Muscle layer of colon (tissue), 2 donors: ENCODE measurements at regions not wholly inside any gene's neighbourhood (a gene's known extent, or its start where the extent isn't known, plus 50 kb on each side); places are given as distances from the start of the nearest gene placed in this dataset.

Experiments used
- H3K27ac ChIP-seq: one replicate; pipeline ENCODE4 v1.7.0; 2013; ENCODE audit warnings: low read depth, mild to moderate bottlenecking, low read length, moderate library complexity
- H3K27me3 ChIP-seq, 2 donors: one replicate each; pipeline ENCODE4 v1.7.0; 2013; ENCODE audit warnings: low read length in 2 of 2, mild to moderate bottlenecking in 2 of 2; ENCODE audit not compliant: insufficient read depth in 2 of 2, control insufficient read depth in 1 of 2
- H3K36me3 ChIP-seq: one replicate; pipeline ENCODE4 v1.7.0; 2013; ENCODE audit warnings: mild to moderate bottlenecking, low read length; ENCODE audit not compliant: insufficient read depth
- H3K4me1 ChIP-seq: one replicate; pipeline ENCODE4 v1.7.0; 2013; ENCODE audit warnings: mild to moderate bottlenecking, low read length; ENCODE audit not compliant: insufficient read depth
- H3K4me3 ChIP-seq, 2 donors: one replicate each; pipeline ENCODE4 v1.7.0; 2013; ENCODE audit warnings: low read length in 2 of 2, low read depth in 1 of 2, mild to moderate bottlenecking in 1 of 2, moderate library complexity in 1 of 2
- H3K9ac ChIP-seq: one replicate; pipeline ENCODE4 v1.7.0; 2013; ENCODE audit warnings: low read length
- H3K9me3 ChIP-seq: one replicate; pipeline ENCODE4 v1.7.0; 2013; ENCODE audit warnings: mild to moderate bottlenecking, low read length
- donor health status: abdominal sarcoma.
- donor health status: Adenocarcinoma of cecum.

- H3K9ac ChIP-seq, result no peak overlapping the region
- H3K9me3 ChIP-seq, result no peaks in the 10 kb centered on the region
- H3K4me1 ChIP-seq, result no peaks in the 10 kb centered on the region
- no peak overlapping the region for H3K27ac ChIP-seq
- no peaks in the 10 kb centered on the region for H3K36me3 ChIP-seq
- no peak overlapping the region for H3K4me3 ChIP-seq
- no peaks in the 10 kb centered on the region for H3K27me3 ChIP-seq
Measured at GRCh38 chr18:39037925-39038324, 1472.3 kb upstream of the CELF4 start.

- Histone ChIP-seq H3K36me3 (no peaks in the 10 kb centered on the region), H3K9me3 (no peaks in the 10 kb centered on the region), H3K4me3 (no peak overlapping the region), H3K27ac (no peak overlapping the region), H3K4me1 (no peaks in the 10 kb centered on the region), H3K27me3 (no peaks in the 10 kb centered on the region), H3K9ac (no peak overlapping the region)
Measured at GRCh38 chr18:39033312-39033711, 1467.7 kb upstream of the CELF4 start.

- no peak overlapping the region for H3K9ac ChIP-seq
- no peaks in the 10 kb centered on the region for H3K9me3 ChIP-seq
- no peak overlapping the region for H3K4me3 ChIP-seq
- no peaks in the 10 kb centered on the region for H3K36me3 ChIP-seq
- H3K27ac ChIP-seq, result no peak overlapping the region
- H3K4me1 ChIP-seq, result no peaks in the 10 kb centered on the region
- H3K27me3 ChIP-seq, result no peaks in the 10 kb centered on the region
Measured at GRCh38 chr18:39031647-39032046, 1466.0 kb upstream of the CELF4 start.

GRCh38 chr18:39030124-39030655 is 1464.6 kb upstream of the CELF4 start:
- H3K4me3 ChIP-seq, result no peak overlapping the region
- no peaks in the 10 kb centered on the region for H3K9me3 ChIP-seq
- no peaks in the 10 kb centered on the region for H3K36me3 ChIP-seq
- H3K4me1 ChIP-seq, result no peaks in the 10 kb centered on the region
- H3K27me3 ChIP-seq, result no peaks in the 10 kb centered on the region
- H3K27ac ChIP-seq, result no peak overlapping the region
- H3K9ac ChIP-seq, result no peak overlapping the region

- H3K27ac ChIP-seq, result no peak overlapping the region
- no peaks in the 10 kb centered on the region for H3K4me1 ChIP-seq
- H3K9me3 ChIP-seq, result no peaks in the 10 kb centered on the region
- no peaks in the 10 kb centered on the region for H3K36me3 ChIP-seq
- H3K4me3 ChIP-seq, result no peak overlapping the region
- H3K27me3 ChIP-seq, result no peaks in the 10 kb centered on the region
- H3K9ac ChIP-seq, result no peak overlapping the region
Measured at GRCh38 chr18:39025531-39025930, 1459.9 kb upstream of the CELF4 start.

GRCh38 chr18:39019989-39020388 is 1454.4 kb upstream of the CELF4 start:
- Histone ChIP-seq H3K27me3 (no peaks in the 10 kb centered on the region), H3K4me3 (no peak overlapping the region), H3K4me1 (no peaks in the 10 kb centered on the region), H3K36me3 (no peaks in the 10 kb centered on the region), H3K9ac (no peak overlapping the region), H3K9me3 (no peaks in the 10 kb centered on the region), H3K27ac (no peak overlapping the region)

GRCh38 chr18:39007031-39007902 is 1441.7 kb upstream of the CELF4 start:
- H3K9ac ChIP-seq, result no peak overlapping the region
- no peaks in the 10 kb centered on the region for H3K9me3 ChIP-seq

GRCh38 chr18:38996056-38996455 is 1430.5 kb upstream of the CELF4 start:
- Histone ChIP-seq H3K27ac (no peak overlapping the region), H3K4me1 (no peaks in the 10 kb centered on the region), H3K9ac (no peak overlapping the region), H3K36me3 (no peaks in the 10 kb centered on the region), H3K4me3 (no peak overlapping the region), H3K9me3 (no peaks in the 10 kb centered on the region), H3K27me3 (no peaks in the 10 kb centered on the region)

More at GRCh38 chr18:39007031-39007902, 1441.7 kb upstream of the CELF4 start:
- H3K36me3 ChIP-seq, result no peaks in the 10 kb centered on the region
- no peak overlapping the region for H3K27ac ChIP-seq
- no peaks in the 10 kb centered on the region for H3K4me1 ChIP-seq
- H3K27me3 ChIP-seq, result no peaks in the 10 kb centered on the region
- no peak overlapping the region for H3K4me3 ChIP-seq

GRCh38 chr18:38993342-38993741 is 1427.7 kb upstream of the CELF4 start:
- H3K4me1 ChIP-seq, result no peaks in the 10 kb centered on the region
- H3K9me3 ChIP-seq, result no peaks in the 10 kb centered on the region
- no peak overlapping the region for H3K9ac ChIP-seq

GRCh38 chr18:38984968-38985367 is 1419.4 kb upstream of the CELF4 start:
- no peaks in the 10 kb centered on the region for H3K4me1 ChIP-seq
- no peaks in the 10 kb centered on the region for H3K36me3 ChIP-seq
- no peaks in the 10 kb centered on the region for H3K27me3 ChIP-seq
- no peaks in the 10 kb centered on the region for H3K9me3 ChIP-seq
- no peak overlapping the region for H3K4me3 ChIP-seq
- no peak overlapping the region for H3K27ac ChIP-seq
- H3K9ac ChIP-seq, result no peak overlapping the region

More at GRCh38 chr18:38993342-38993741, 1427.7 kb upstream of the CELF4 start:
- no peak overlapping the region for H3K27ac ChIP-seq
- H3K27me3 ChIP-seq, result no peaks in the 10 kb centered on the region
- H3K4me3 ChIP-seq, result no peak overlapping the region
- no peaks in the 10 kb centered on the region for H3K36me3 ChIP-seq

- no peaks in the 10 kb centered on the region for H3K36me3 ChIP-seq
- H3K4me3 ChIP-seq, result no peak overlapping the region
- H3K27me3 ChIP-seq, result no peaks in the 10 kb centered on the region
Measured at GRCh38 chr18:38982072-38982471, 1416.5 kb upstream of the CELF4 start.

GRCh38 chr18:38981389-38981788 is 1415.8 kb upstream of the CELF4 start:
- H3K9ac ChIP-seq, result no peak overlapping the region
- H3K9me3 ChIP-seq, result no peaks in the 10 kb centered on the region
- H3K36me3 ChIP-seq, result no peaks in the 10 kb centered on the region
- no peak overlapping the region for H3K27ac ChIP-seq
- no peaks in the 10 kb centered on the region for H3K27me3 ChIP-seq
- no peaks in the 10 kb centered on the region for H3K4me1 ChIP-seq
- H3K4me3 ChIP-seq, result no peak overlapping the region

More at GRCh38 chr18:38982072-38982471, 1416.5 kb upstream of the CELF4 start:
- Histone ChIP-seq H3K4me1 (no peaks in the 10 kb centered on the region), H3K9ac (no peak overlapping the region), H3K9me3 (no peaks in the 10 kb centered on the region), H3K27ac (no peak overlapping the region)
